PC-9 (cell line): ENCODE measurements at regions not wholly inside any gene's neighbourhood (a gene's known extent, or its start where the extent isn't known, plus 50 kb on each side); places are given as distances from the start of the nearest gene placed in this dataset.

ENCODE experiments used
- EZH2 ChIP-seq: fragments of 200-600 bp; sonication (generic); IDR thresholded peaks from 2 replicates; pipeline ENCODE4 v1.8.0; 2017; ENCODE audit warnings: antibody characterized with exemption, low read depth
- TF ChIP-seq, protein P1 (sequence below): fragments of 200-600 bp; sonication (generic); conservative IDR thresholded peaks from 2 replicates; pipeline ENCODE4 v1.6.1; 2017; ENCODE audit warnings: mixed run types, antibody characterized with exemption, mild to moderate bottlenecking, moderate library complexity

DNA sequence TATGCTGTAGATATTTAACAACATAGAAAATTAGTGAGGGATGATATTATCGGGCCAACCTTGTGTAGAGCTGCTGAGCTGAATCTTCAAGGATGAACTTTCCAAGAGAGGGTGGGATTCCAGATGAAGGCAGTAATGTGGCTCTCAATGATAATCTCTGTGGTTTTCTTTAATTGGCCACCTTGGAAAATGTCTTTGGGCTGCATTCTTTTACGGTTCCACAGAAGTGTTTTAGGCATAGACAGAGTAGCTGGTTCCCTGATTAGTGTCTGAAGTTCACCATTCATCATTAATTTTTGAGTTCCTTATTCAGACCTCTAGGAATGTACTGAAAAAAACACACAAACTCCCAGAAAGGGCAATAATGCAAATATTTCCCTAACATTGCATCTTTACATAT is 1566.9 kb upstream of the PIK3C3 start:
- TF ChIP-seq EZH2: no peak
- TF ChIP-seq, protein P1, sequence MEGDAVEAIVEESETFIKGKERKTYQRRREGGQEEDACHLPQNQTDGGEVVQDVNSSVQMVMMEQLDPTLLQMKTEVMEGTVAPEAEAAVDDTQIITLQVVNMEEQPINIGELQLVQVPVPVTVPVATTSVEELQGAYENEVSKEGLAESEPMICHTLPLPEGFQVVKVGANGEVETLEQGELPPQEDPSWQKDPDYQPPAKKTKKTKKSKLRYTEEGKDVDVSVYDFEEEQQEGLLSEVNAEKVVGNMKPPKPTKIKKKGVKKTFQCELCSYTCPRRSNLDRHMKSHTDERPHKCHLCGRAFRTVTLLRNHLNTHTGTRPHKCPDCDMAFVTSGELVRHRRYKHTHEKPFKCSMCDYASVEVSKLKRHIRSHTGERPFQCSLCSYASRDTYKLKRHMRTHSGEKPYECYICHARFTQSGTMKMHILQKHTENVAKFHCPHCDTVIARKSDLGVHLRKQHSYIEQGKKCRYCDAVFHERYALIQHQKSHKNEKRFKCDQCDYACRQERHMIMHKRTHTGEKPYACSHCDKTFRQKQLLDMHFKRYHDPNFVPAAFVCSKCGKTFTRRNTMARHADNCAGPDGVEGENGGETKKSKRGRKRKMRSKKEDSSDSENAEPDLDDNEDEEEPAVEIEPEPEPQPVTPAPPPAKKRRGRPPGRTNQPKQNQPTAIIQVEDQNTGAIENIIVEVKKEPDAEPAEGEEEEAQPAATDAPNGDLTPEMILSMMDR: no peak
